ENCODE measurements at regions not wholly inside any gene's neighbourhood (a gene's known extent, or its start where the extent isn't known, plus 50 kb on each side); places are given as distances from the start of the nearest gene placed in this dataset.

- H3K27me3 ChIP-seq (ENCODE audit: low read length), result no peaks in the 10 kb centered on the region
- H3K9ac ChIP-seq (ENCODE audit: low read length), result no peak overlapping the region
- no peaks in the 10 kb centered on the region for H3K79me2 ChIP-seq (ENCODE audit: insufficient read depth, low read length)
- H3K9me3 ChIP-seq (ENCODE audit: insufficient read depth, low read length), result no peaks in the 10 kb centered on the region
- H2AFZ ChIP-seq (ENCODE audit: low read depth, low read length, severe bottlenecking), result no peak overlapping the region
- H4K20me1 ChIP-seq (ENCODE audit: low read depth, low read length), result no peaks in the 10 kb centered on the region
- H3K4me3 ChIP-seq (ENCODE audit: insufficient read depth, low read length, poor library complexity, severe bottlenecking), result no peak overlapping the region
- H3K27ac ChIP-seq (ENCODE audit: low read depth, low read length), result no peak overlapping the region
- H3K4me2 ChIP-seq (ENCODE audit: low read depth, low read length, poor library complexity, severe bottlenecking), result no peak overlapping the region
- H3K9me2 ChIP-seq (replicated peaks; ENCODE audit: insufficient read depth, low read length), result no peaks in the 10 kb centered on the region
- no peaks in the 10 kb centered on the region for H3K36me3 ChIP-seq (ENCODE audit: low read length)
- TF ChIP-seq, protein P1, sequence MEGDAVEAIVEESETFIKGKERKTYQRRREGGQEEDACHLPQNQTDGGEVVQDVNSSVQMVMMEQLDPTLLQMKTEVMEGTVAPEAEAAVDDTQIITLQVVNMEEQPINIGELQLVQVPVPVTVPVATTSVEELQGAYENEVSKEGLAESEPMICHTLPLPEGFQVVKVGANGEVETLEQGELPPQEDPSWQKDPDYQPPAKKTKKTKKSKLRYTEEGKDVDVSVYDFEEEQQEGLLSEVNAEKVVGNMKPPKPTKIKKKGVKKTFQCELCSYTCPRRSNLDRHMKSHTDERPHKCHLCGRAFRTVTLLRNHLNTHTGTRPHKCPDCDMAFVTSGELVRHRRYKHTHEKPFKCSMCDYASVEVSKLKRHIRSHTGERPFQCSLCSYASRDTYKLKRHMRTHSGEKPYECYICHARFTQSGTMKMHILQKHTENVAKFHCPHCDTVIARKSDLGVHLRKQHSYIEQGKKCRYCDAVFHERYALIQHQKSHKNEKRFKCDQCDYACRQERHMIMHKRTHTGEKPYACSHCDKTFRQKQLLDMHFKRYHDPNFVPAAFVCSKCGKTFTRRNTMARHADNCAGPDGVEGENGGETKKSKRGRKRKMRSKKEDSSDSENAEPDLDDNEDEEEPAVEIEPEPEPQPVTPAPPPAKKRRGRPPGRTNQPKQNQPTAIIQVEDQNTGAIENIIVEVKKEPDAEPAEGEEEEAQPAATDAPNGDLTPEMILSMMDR (IDR thresholded peaks at IDR 0.05; ENCODE audit: insufficient read depth, low read length, poor library complexity, severe bottlenecking), result no peak
- TF ChIP-seq EZH2phosphoT487 (conservative IDR thresholded peaks at IDR 0.05; ENCODE audit: low read length), result no peak
- H3F3A ChIP-seq (ENCODE audit: insufficient read depth), result no peaks in the 10 kb centered on the region
Observed at GRCh38 chr12:127546721-127547505, 720.1 kb upstream of the TMEM132C start.

GRCh38 chr12:127548123-127548553 lies 718.8 kb upstream of the TMEM132C start:
- no peaks in the 10 kb centered on the region for H3K9me3 ChIP-seq (ENCODE audit: insufficient read depth, low read length)
- no peaks in the 10 kb centered on the region for H3K27me3 ChIP-seq (ENCODE audit: low read length)
- H3K4me2 ChIP-seq (ENCODE audit: low read depth, low read length, poor library complexity, severe bottlenecking), result no peak overlapping the region
- H4K20me1 ChIP-seq (ENCODE audit: low read depth, low read length), result no peaks in the 10 kb centered on the region
- no peak overlapping the region for H3K9ac ChIP-seq (ENCODE audit: low read length)
- H3K36me3 ChIP-seq (ENCODE audit: low read length), result no peaks in the 10 kb centered on the region
- no peak overlapping the region for H3K27ac ChIP-seq (ENCODE audit: low read depth, low read length)
- TF ChIP-seq, protein P1 (IDR thresholded peaks at IDR 0.05; ENCODE audit: insufficient read depth, low read length, poor library complexity, severe bottlenecking), result no peak
- TF ChIP-seq EZH2phosphoT487 (conservative IDR thresholded peaks at IDR 0.05; ENCODE audit: low read length), result no peak
- no peaks in the 10 kb centered on the region for H3K79me2 ChIP-seq (ENCODE audit: insufficient read depth, low read length)
- no peaks in the 10 kb centered on the region for H3K9me2 ChIP-seq (replicated peaks; ENCODE audit: insufficient read depth, low read length)
- no peak overlapping the region for H3K4me3 ChIP-seq (ENCODE audit: insufficient read depth, low read length, poor library complexity, severe bottlenecking)
- no peak overlapping the region for H2AFZ ChIP-seq (ENCODE audit: low read depth, low read length, severe bottlenecking)
- H3F3A ChIP-seq (ENCODE audit: insufficient read depth), result no peaks in the 10 kb centered on the region

DNA sequence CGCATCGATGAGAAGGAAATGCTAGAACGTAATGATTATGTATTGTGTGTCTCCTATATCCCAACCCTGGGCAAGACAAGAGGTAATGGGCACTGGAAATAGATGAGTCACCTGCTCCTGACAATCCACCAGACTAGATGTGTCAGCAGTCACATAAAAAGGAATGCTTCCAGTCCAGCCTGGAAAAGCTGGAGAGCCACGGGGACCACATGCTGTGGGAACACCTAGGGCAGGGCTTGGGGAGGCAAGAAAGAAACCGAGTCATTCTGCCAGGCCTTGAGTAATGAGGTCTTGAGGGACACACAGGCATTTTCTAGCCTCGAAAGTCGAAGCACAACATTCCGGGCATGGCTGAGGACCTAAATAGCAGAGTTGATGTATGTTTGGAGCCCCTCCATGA lies 716.7 kb upstream of the TMEM132C start:
- H3K27ac ChIP-seq (ENCODE audit: low read depth, low read length), result no peak overlapping the region
- no peaks in the 10 kb centered on the region for H3K27me3 ChIP-seq (ENCODE audit: low read length)
- no peaks in the 10 kb centered on the region for H3K9me3 ChIP-seq (ENCODE audit: insufficient read depth, low read length)
- no peaks in the 10 kb centered on the region for H3F3A ChIP-seq (ENCODE audit: insufficient read depth)
- no peak overlapping the region for H3K4me3 ChIP-seq (ENCODE audit: insufficient read depth, low read length, poor library complexity, severe bottlenecking)
- H3K79me2 ChIP-seq (ENCODE audit: insufficient read depth, low read length), result no peaks in the 10 kb centered on the region
- no peak overlapping the region for H2AFZ ChIP-seq (ENCODE audit: low read depth, low read length, severe bottlenecking)
- no peak for TF ChIP-seq EZH2phosphoT487 (conservative IDR thresholded peaks at IDR 0.05; ENCODE audit: low read length)
- TF ChIP-seq, protein P1 (IDR thresholded peaks at IDR 0.05; ENCODE audit: insufficient read depth, low read length, poor library complexity, severe bottlenecking), result no peak
- no peak overlapping the region for H3K9ac ChIP-seq (ENCODE audit: low read length)
- H3K36me3 ChIP-seq (ENCODE audit: low read length), result no peaks in the 10 kb centered on the region
- no peaks in the 10 kb centered on the region for H4K20me1 ChIP-seq (ENCODE audit: low read depth, low read length)
- H3K9me2 ChIP-seq (replicated peaks; ENCODE audit: insufficient read depth, low read length), result no peaks in the 10 kb centered on the region
- H3K4me2 ChIP-seq (ENCODE audit: low read depth, low read length, poor library complexity, severe bottlenecking), result no peak overlapping the region
